HCT116 (cell line): ENCODE measurements at regions not wholly inside any gene's neighbourhood (a gene's known extent, or its start where the extent isn't known, plus 50 kb on each side); places are given as distances from the start of the nearest gene placed in this dataset.

Experiments used
- ATAC-seq: fragments of 200-7000 bp; cut with Tn5 transposase; 2 replicates; pipeline ENCODE4 v1.9.1; 2020; ENCODE audit warnings: mild to moderate bottlenecking, moderate library complexity
- BruUV-seq: library from RNA; stranded (reverse); fragments of 400-500 nt; replicated peaks from 2 replicates; lab custom pipeline; 2021; lab: Mats Ljungman, UMichigan
- CTCF ChIA-PET: fragments of 300-600 bp; sonication (Branson Sonifier 250); formaldehyde crosslinking; loops from one replicate; lab custom pipeline; 2021; ENCODE audit warnings: antibody characterized with exemption; lab: Charles Lee
- POLR2A ChIA-PET: fragments of 300-600, 350-600 bp; sonication (Branson Sonifier 250); formaldehyde crosslinking; loops from one replicate; lab custom pipeline; 2021; ENCODE audit warnings: antibody characterized with exemption; lab: Charles Lee
- RAD21 ChIA-PET, 2 experiments: fragments of 300-600 bp; sonication (Branson Sonifier 250); formaldehyde crosslinking; loops; one replicate each; lab custom pipeline; 2023; ENCODE audit warnings: low total read pairs in 2 of 2; ENCODE audit not compliant: uncharacterized antibody in 2 of 2, unreplicated experiment in 2 of 2, low non-redundant PET in 1 of 2; lab: Charles Lee
- DNase-seq: peaks from one replicate; pipeline ENCODE4 v3.0.0-alpha.2; 2010; ENCODE audit warnings: low read depth, low spot score
- H2AFZ ChIP-seq: fragments of 200-600 bp; shearing (Covaris generic), sonication (generic); 2 replicates; pipeline ENCODE4 v1.6.1; 2017; ENCODE audit warnings: low read depth, mixed run types, mixed read lengths, antibody characterized with exemption, low read length; ENCODE audit not compliant: poor library complexity, severe bottlenecking
- H3K27ac ChIP-seq: 2 replicates; pipeline ENCODE4 v1.5.1; 2012; ENCODE audit warnings: low read depth, low read length
- H3K27me3 ChIP-seq: fragments of 200-600 bp; sonication (generic); 2 replicates; pipeline ENCODE4 v1.6.1; 2016; ENCODE audit warnings: mixed run types, low read length, mixed read lengths; ENCODE audit not compliant: insufficient read depth
- H3K36me3 ChIP-seq, 2 experiments: fragments of 200-500 bp in 1 of 2; fragments of 200-600 bp in 1 of 2; sonication (Bioruptor generic) in 1 of 2; sonication (generic) in 1 of 2; 2 replicates each; pipeline versions ENCODE4 v1.5.1 to v1.6.1; 2014 to 2016; ENCODE audit warnings: low read length in 2 of 2, inconsistent platforms in 1 of 2, mixed read lengths in 1 of 2, mixed run types in 1 of 2; ENCODE audit not compliant: insufficient read depth in 2 of 2, control insufficient read depth in 1 of 2
- H3K4me1 ChIP-seq, 2 experiments: fragments of 200-600 bp in 1 of 2; sonication (generic) in 1 of 2; 2 replicates each; pipeline versions ENCODE4 v1.5.1 to v1.6.1; 2012 to 2017; ENCODE audit warnings: low read length in 2 of 2, inconsistent platforms in 1 of 2, mild to moderate bottlenecking in 1 of 2, mixed read lengths in 1 of 2, mixed run types in 1 of 2, moderate library complexity in 1 of 2; ENCODE audit not compliant: insufficient read depth in 2 of 2, control insufficient read depth in 1 of 2
- H3K4me2 ChIP-seq: fragments of 200-600 bp; sonication (generic); 2 replicates; pipeline ENCODE4 v1.6.1; 2017; ENCODE audit warnings: mixed run types, low read length, mixed read lengths
- H3K4me3 ChIP-seq, 2 experiments: fragments of 200-600 bp in 1 of 2; sonication (generic) in 1 of 2; replicated peaks in 1 of 2; 2 replicates each; pipeline ENCODE4 v1.5.1; 2011 to 2016; ENCODE audit warnings: low read length in 2 of 2, control low read depth in 1 of 2, low read depth in 1 of 2, mild to moderate bottlenecking in 1 of 2, mixed read lengths in 1 of 2, mixed run types in 1 of 2
- H3K79me2 ChIP-seq: fragments of 200-600 bp; sonication (generic); 2 replicates; pipeline ENCODE4 v1.6.1; 2017; ENCODE audit warnings: mild to moderate bottlenecking, mixed run types, low read length, moderate library complexity, mixed read lengths; ENCODE audit not compliant: insufficient read depth
- H3K9ac ChIP-seq: fragments of 200-600 bp; sonication (generic); 2 replicates; pipeline ENCODE4 v1.6.1; 2016; ENCODE audit warnings: low read length, mixed read lengths
- H3K9me2 ChIP-seq: fragments of 200-600 bp; sonication (generic), shearing (Covaris generic); 2 replicates; pipeline ENCODE4 v1.6.1; 2017; ENCODE audit warnings: mixed run types, mild to moderate bottlenecking, moderate library complexity; ENCODE audit not compliant: insufficient read depth
- H3K9me3 ChIP-seq, 2 experiments: fragments of 200-500 bp in 1 of 2; fragments of 200-600 bp in 1 of 2; sonication (Bioruptor generic) in 1 of 2; sonication (generic) in 1 of 2; 2 replicates each; pipeline ENCODE4 v1.6.1; 2014 to 2017; ENCODE audit warnings: low read length in 2 of 2, mixed read lengths in 2 of 2, inconsistent platforms in 1 of 2, low read depth in 1 of 2, mild to moderate bottlenecking in 1 of 2, mixed run types in 1 of 2, moderate library complexity in 1 of 2; ENCODE audit not compliant: control insufficient read depth in 1 of 2, insufficient read depth in 1 of 2
- H4K20me1 ChIP-seq: fragments of 200-600 bp; sonication (generic), shearing (Covaris generic); 2 replicates; pipeline ENCODE4 v1.6.1; 2017; ENCODE audit warnings: mixed run types, mild to moderate bottlenecking, moderate library complexity; ENCODE audit not compliant: insufficient read depth
- CBX3 ChIP-seq: IDR thresholded peaks from 2 replicates; pipeline ENCODE4 v1.6.1; 2012; ENCODE audit warnings: low read depth
- CTCF ChIP-seq, 3 experiments: fragments of 200-600 bp in 1 of 3; sonication (generic) in 1 of 3; IDR thresholded peaks in 2 of 3; conservative IDR thresholded peaks in 1 of 3; 2 replicates each; pipeline ENCODE4 v1.5.1; 2012 to 2017; ENCODE audit warnings: low read depth in 2 of 3, low read length in 2 of 3, antibody characterized with exemption in 1 of 3, borderline replicate concordance in 1 of 3, control low read depth in 1 of 3, mild to moderate bottlenecking in 1 of 3, mixed read lengths in 1 of 3, mixed run types in 1 of 3, moderate library complexity in 1 of 3; ENCODE audit not compliant: insufficient read depth in 1 of 3
- EGR1 ChIP-seq: IDR thresholded peaks from 2 replicates; pipeline ENCODE4 v1.6.1; 2012; ENCODE audit warnings: low read depth
- ELF1 ChIP-seq: IDR thresholded peaks from 2 replicates; pipeline ENCODE4 v1.6.1; 2012; ENCODE audit warnings: low read depth, borderline replicate concordance
- EZH2 ChIP-seq: fragments of 200-600 bp; sonication (generic); IDR thresholded peaks from 2 replicates; pipeline ENCODE4 v1.6.1; 2017; ENCODE audit warnings: antibody characterized with exemption, mixed run types
- EZH2phosphoT487 ChIP-seq: fragments of 200-600 bp; IDR thresholded peaks from 2 replicates; pipeline ENCODE4 v1.6.1; 2018; ENCODE audit warnings: antibody characterized with exemption, borderline replicate concordance
- JUND ChIP-seq: IDR thresholded peaks from 2 replicates; pipeline ENCODE4 v1.6.1; 2012
- MAX ChIP-seq: IDR thresholded peaks from 2 replicates; pipeline ENCODE4 v1.6.1; 2012
- POLR2A ChIP-seq: IDR thresholded peaks from 2 replicates; pipeline ENCODE4 v1.7.0; 2011; ENCODE audit warnings: borderline replicate concordance; ENCODE audit not compliant: insufficient read depth, insufficient read length; ENCODE audit errors: extremely low read depth
- RAD21 ChIP-seq: IDR thresholded peaks from 2 replicates; pipeline ENCODE4 v1.6.1; 2012; ENCODE audit warnings: low read depth, mild to moderate bottlenecking
- SIN3A ChIP-seq: IDR thresholded peaks from 2 replicates; pipeline ENCODE4 v1.6.1; 2012; ENCODE audit warnings: low read depth
- YY1 ChIP-seq: IDR thresholded peaks from 2 replicates; pipeline ENCODE4 v1.6.1; 2011; ENCODE audit warnings: low read length, low read depth, moderate library complexity, mild to moderate bottlenecking; ENCODE audit not compliant: insufficient replicate concordance; ENCODE audit errors: extremely low read depth
- ZBTB33 ChIP-seq: IDR thresholded peaks from 2 replicates; pipeline ENCODE4 v1.6.1; 2011; ENCODE audit warnings: mild to moderate bottlenecking, low read length, moderate library complexity; ENCODE audit not compliant: insufficient replicate concordance; ENCODE audit errors: extremely low read depth
- ZNF274 ChIP-seq: fragments of 200-500 bp; sonication (Bioruptor generic); IDR thresholded peaks from 2 replicates; pipeline ENCODE4 v1.6.1; 2014; ENCODE audit warnings: mild to moderate bottlenecking, low read depth, low read length, inconsistent platforms
- intact Hi-C: fragments of 100-400 bp; cut with micrococcal nuclease; formaldehyde crosslinking; loops from 2 replicates; pipeline ENCODE4 v1.10.0; 2022

- H3K27ac ChIP-seq: no peak overlapping the region
- no peaks in the 10 kb centered on the region for H3K79me2 ChIP-seq
- intact Hi-C loops: no loop called here
- no peaks in the 10 kb centered on the region for H3K4me1 ChIP-seq
- DNase-seq: no peak
- no TSS peak for BruUV-seq
- ChIA-PET RAD21 (no interaction called here), CTCF (no interaction called here), POLR2A (no interaction called here)
- no peak overlapping the region for H3K4me3 ChIP-seq
- peak; percentile 47; the same call in 1 of the 2 replicates for ATAC-seq
- H3K9me3 ChIP-seq: no peaks in the 10 kb centered on the region
- H3K27me3 ChIP-seq: no peaks in the 10 kb centered on the region
- H3K4me2 ChIP-seq: no peak overlapping the region
- no peaks in the 10 kb centered on the region for H4K20me1 ChIP-seq
- no peaks in the 10 kb centered on the region for H3K36me3 ChIP-seq
- TF ChIP-seq CBX3 (no peak), RAD21 (peak; percentile 8; the same call in 1 of the 2 replicates), CTCF (IDR thresholded peaks at IDR 0.05 in 2 of 3, conservative IDR thresholded peaks at IDR 0.05 in 1 of 3; ENCODE audit: borderline replicate concordance in 1 of 3, insufficient read depth in 1 of 3, low read depth in 2 of 3, low read length in 2 of 3) (peak in 1 of 3 experiments; percentile 24; a peak in 1 of 6 replicates)
- H2AFZ ChIP-seq: no peak overlapping the region
- H3K9ac ChIP-seq: no peak overlapping the region
- H3K9me2 ChIP-seq: no peaks in the 10 kb centered on the region
Observed at GRCh38 chr3:104214277-104214676, 1152.4 kb upstream of the ALCAM start.

GRCh38 chr3:104214937-104215336 lies 1151.8 kb upstream of the ALCAM start:
- H3K36me3 ChIP-seq: no peaks in the 10 kb centered on the region
- H3K27me3 ChIP-seq: no peaks in the 10 kb centered on the region
- H3K79me2 ChIP-seq: no peaks in the 10 kb centered on the region
- H3K9me3 ChIP-seq: no peaks in the 10 kb centered on the region
- H3K4me2 ChIP-seq: no peak overlapping the region
- ChIA-PET RAD21 (no interaction called here), CTCF (no interaction called here)
- DNase-seq: no peak
- H3K9ac ChIP-seq: no peak overlapping the region
- H3K27ac ChIP-seq: no peak overlapping the region
- H4K20me1 ChIP-seq: no peaks in the 10 kb centered on the region
- TF ChIP-seq JUND (no peak), EZH2 (no peak), MAX (no peak), EZH2phosphoT487 (no peak), ELF1 (no peak), SIN3A (no peak), EGR1 (no peak), ZBTB33 (no peak), ZNF274 (no peak), POLR2A (no peak), YY1 (no peak)
- TF ChIP-seq, all 23 proteins: peak for 0
- intact Hi-C loops: no loop called here
- H2AFZ ChIP-seq: peak overlapping the region; percentile 8
- no peak for ATAC-seq
- H3K4me1 ChIP-seq: no peaks in the 10 kb centered on the region
- no peak overlapping the region for H3K4me3 ChIP-seq
- H3K9me2 ChIP-seq: no peaks in the 10 kb centered on the region
- BruUV-seq: no TSS peak
- POLR2A ChIA-PET: no interaction called here
